Adrenal gland (tissue), 5 donors: ENCODE measurements at regions not wholly inside any gene's neighbourhood (a gene's known extent, or its start where the extent isn't known, plus 50 kb on each side); places are given as distances from the start of the nearest gene placed in this dataset.

Experiments
- POLR2A ChIP-seq, 2 donors: fragments of 450-650 bp; IDR thresholded peaks; one replicate each; pipeline ENCODE4 v1.6.1; 2017; ENCODE audit warnings: antibody characterized with exemption in 2 of 2, mild to moderate bottlenecking in 2 of 2, moderate library complexity in 1 of 2
- TF ChIP-seq, protein P1 (sequence below), 6 experiments: fragments of 450-650 bp in 4 of 6; fragments of 200-600 bp in 2 of 6; sonication (generic) in 1 of 6; IDR thresholded peaks; 1 replicate in 5 of 6; 2 replicates in 1 of 6; pipeline versions ENCODE4 v1.5.1 to v1.8.0; 2016 to 2021; ENCODE audit warnings: antibody characterized with exemption in 6 of 6, mild to moderate bottlenecking in 2 of 6, moderate library complexity in 1 of 6
- donor health status: DM: no; HTN: no; CAD: no.

DNA sequence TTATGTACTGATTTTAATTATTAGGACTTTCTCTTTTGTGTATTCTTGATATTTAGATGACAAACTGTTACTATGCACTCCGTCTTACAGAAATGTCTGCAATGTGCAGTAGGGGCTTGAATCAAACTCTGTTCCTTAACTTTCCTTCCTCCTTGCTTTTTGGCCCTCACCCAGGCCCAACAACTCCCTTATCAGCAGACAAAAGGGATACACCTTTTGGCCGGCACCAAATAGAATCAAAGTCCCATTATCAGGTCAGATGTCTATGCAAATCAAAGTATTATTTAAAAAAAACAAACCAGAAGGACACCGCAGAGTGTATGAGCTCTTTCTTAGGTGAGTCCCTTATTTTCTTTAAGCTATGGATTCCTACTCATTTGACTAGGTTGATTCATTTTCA lies 116.3 kb upstream of the SERPINE2 start:
- TF ChIP-seq POLR2A (IDR thresholded peaks at IDR 0.05) = no peak
- TF ChIP-seq, protein P1, sequence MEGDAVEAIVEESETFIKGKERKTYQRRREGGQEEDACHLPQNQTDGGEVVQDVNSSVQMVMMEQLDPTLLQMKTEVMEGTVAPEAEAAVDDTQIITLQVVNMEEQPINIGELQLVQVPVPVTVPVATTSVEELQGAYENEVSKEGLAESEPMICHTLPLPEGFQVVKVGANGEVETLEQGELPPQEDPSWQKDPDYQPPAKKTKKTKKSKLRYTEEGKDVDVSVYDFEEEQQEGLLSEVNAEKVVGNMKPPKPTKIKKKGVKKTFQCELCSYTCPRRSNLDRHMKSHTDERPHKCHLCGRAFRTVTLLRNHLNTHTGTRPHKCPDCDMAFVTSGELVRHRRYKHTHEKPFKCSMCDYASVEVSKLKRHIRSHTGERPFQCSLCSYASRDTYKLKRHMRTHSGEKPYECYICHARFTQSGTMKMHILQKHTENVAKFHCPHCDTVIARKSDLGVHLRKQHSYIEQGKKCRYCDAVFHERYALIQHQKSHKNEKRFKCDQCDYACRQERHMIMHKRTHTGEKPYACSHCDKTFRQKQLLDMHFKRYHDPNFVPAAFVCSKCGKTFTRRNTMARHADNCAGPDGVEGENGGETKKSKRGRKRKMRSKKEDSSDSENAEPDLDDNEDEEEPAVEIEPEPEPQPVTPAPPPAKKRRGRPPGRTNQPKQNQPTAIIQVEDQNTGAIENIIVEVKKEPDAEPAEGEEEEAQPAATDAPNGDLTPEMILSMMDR (IDR thresholded peaks at IDR 0.05) = no peak
